ENCODE measurements at regions not wholly inside any gene's neighbourhood (a gene's known extent, or its start where the extent isn't known, plus 50 kb on each side); places are given as distances from the start of the nearest gene placed in this dataset.
"Not testable (repeated sequence)": the region's sequence is repeated elsewhere in the genome, so short reads cannot be mapped to it uniquely, and the experiment has no call there.

DNA sequence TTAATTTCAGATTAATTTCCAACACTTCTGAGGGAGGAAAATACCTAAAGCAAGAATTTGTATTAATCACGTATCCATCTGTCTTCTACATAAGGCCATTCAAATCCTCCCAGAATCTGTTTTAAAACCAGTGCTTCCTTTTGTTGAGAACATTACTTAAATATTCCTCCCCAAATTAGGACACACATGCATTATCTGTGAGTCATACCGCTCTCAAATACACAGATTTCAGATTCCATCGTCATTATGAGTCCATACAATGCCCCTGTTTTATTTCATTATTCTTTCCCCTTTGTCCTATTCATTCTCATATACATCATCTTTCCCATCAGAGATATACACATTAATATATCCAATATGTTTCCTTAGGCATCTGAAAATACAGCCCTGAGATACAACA, 57.3 kb upstream of the PRSS12 start:
- no peak for DNase-seq (ENCODE audit: extremely low read depth in 1 of 2, low read depth in 1 of 2)

DNA sequence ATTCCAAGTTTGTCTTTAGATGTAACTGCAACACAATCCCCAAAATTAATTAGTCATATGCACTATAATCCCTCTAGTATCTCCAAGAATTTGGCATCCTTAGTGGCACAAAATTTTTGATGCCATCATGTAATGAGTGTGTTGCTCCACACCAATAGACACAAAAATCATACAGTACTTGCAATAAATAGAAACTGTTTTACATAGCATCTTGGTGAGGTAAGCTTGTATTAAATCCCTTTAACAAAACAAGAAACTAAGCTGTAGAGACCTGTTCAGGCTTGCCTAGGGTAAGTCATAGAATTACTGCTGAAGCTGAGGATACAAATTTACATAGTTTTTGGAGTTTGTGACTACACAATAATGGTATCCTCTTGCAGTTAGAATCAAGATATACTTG, 64.5 kb upstream of the PRSS12 start:
- DNase-seq (ENCODE audit: extremely low read depth in 1 of 2, low read depth in 1 of 2): no peak

- DNase-seq (ENCODE audit: extremely low read depth in 1 of 2, low read depth in 1 of 2): not testable (repeated sequence)
Measured at GRCh38 chr4:118417800-118418199, 65.0 kb upstream of the PRSS12 start.

- DNase-seq (ENCODE audit: extremely low read depth in 1 of 2, low read depth in 1 of 2): not testable (repeated sequence)
Measured at GRCh38 chr4:118418396-118418795, 65.6 kb upstream of the PRSS12 start.

DNA sequence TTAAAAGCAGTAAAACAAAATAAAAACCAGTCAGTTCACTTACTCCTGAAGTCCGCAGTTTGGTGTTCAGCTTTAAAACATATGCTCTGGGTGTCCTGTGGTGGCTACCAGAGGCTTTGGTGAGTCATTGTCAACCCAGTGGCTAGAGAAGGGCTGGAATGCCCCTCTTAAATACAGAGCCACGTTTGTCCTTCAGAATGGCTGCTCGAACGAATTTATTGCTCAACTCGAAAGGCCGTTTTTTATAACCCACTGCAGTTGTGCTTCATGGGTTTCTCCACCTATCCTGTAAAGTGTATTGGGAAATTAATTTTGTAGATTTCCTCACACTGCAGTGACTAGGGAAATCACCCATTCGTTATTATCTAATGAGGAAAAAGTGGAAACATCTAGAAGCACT, 66.8 kb upstream of the PRSS12 start:
- not testable (repeated sequence) for DNase-seq (ENCODE audit: extremely low read depth in 1 of 2, low read depth in 1 of 2)

GRCh38 chr4:118424062-118424461, 71.3 kb upstream of the PRSS12 start:
- DNase-seq (ENCODE audit: extremely low read depth in 1 of 2, low read depth in 1 of 2): peak; percentile 11 to 14

DNA sequence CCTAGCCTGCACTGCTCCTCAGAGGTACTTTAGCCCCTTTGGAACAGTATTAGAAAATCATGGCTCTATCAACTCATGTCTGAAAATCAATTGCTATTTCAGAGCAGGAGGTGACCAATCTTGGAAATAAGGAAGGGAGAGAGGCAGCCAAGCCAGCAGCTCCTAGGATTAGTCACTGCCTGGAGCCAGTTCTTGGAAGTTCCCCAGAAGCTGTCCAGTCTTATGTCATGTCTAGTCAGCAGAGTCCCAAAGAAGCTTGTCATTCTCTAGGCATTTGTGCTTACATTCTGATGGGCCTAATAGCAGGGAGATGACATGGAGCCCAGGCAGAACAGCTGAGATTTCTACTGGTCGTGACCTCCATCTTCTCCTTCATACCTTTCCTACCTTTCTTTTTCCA, 76.1 kb upstream of the PRSS12 start:
- DNase-seq (ENCODE audit: extremely low read depth in 1 of 2, low read depth in 1 of 2): not testable (repeated sequence)

DNA sequence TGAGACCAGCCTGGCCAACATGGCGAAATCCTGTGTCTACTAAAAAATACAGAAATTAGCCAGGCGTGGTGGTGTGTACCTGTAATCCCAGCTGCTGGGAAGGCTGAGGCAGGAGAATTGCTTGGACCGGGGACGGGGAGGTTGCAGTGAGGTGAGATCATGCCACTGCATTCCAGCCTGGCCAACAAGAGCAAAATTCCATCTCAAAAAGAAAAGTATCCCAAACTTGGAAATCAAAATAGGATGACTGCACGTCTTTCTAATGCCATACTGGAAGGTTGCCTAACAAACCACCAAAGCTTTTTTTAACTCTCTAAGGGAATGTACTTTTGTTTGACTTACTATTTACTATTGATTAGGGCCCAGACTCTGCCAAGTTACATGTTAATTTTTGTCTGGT, 79.6 kb upstream of the PRSS12 start:
- DNase-seq (ENCODE audit: extremely low read depth in 1 of 2, low read depth in 1 of 2): not testable (repeated sequence)

DNA sequence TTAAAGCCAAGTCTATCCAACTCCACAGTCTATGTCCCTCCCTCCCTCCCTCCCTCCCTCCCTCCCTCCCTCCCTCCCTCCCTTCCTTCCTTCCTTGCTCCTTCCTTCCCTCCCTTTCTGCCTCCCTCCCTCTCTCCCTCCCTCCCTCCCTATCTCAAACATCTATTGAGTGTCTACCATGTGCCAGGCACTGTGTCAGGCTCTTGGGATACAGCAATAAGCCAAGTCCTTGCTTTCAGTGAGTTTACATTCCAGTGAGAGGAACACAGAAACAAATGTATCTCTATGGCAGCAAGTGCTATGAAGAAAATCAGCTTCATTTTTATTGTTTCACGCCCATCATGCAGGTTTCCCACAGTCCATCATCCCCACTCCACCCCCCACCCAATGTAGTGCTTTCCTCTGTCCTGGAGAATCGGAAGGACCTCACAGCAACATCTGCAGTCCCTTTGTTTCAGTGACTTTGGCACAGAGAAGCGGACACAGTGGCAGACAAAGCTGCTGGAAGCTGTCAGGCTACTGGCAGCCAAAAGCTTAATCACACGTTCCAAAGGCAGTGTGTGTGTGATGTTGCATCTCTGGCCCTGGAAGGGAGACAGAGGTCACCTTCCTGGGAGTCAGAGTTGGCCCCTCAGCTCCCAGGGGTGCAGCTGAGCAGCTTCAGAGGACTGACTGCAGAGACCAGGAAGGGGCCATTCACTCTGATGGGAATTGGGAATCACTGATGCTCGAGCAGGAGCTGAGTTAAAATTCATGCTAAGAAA, 81.0 kb upstream of the PRSS12 start:
- not testable (repeated sequence) for DNase-seq (ENCODE audit: extremely low read depth in 1 of 2, low read depth in 1 of 2)

GRCh38 chr4:118435415-118435814, 82.6 kb upstream of the PRSS12 start:
- DNase-seq (ENCODE audit: extremely low read depth in 1 of 2, low read depth in 1 of 2): not testable (repeated sequence)

- not testable (repeated sequence) for DNase-seq (ENCODE audit: extremely low read depth in 1 of 2, low read depth in 1 of 2)
Measured at GRCh38 chr4:118442115-118442837, 89.5 kb upstream of the PRSS12 start.

- DNase-seq (ENCODE audit: extremely low read depth in 1 of 2, low read depth in 1 of 2): not testable (repeated sequence)
Measured at GRCh38 chr4:118447397-118447796, 94.6 kb upstream of the PRSS12 start.

- DNase-seq (ENCODE audit: extremely low read depth in 1 of 2, low read depth in 1 of 2): not testable (repeated sequence)
Measured at GRCh38 chr4:118454857-118455256, 102.1 kb upstream of the PRSS12 start.

DNA sequence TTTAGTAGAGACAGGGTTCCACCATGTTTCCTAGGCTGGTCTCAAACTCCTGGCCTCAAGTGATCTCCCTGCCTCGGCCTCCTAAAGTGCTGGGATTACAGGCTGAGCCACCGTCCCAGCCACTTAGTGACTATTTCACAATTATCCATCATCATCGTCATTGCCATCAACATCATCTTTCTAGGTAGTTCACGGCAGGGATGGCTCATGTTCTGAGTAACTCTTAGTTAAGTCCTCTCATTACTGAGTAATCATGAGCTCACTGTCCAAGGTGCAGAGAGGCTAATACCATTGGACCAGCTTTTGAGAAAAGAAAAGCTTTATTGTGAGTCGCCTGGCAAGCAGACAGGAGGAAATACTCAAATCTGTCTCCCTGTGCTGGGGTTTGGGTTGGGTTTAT, 108.6 kb upstream of the PRSS12 start:
- DNase-seq (ENCODE audit: extremely low read depth in 1 of 2, low read depth in 1 of 2): not testable (repeated sequence)

GRCh38 chr4:118465831-118466230, 113.0 kb upstream of the PRSS12 start:
- not testable (repeated sequence) for DNase-seq (ENCODE audit: extremely low read depth in 1 of 2, low read depth in 1 of 2)

- DNase-seq (ENCODE audit: extremely low read depth in 1 of 2, low read depth in 1 of 2): not testable (repeated sequence)
Measured at GRCh38 chr4:118474001-118474626, 121.3 kb upstream of the PRSS12 start.

DNA sequence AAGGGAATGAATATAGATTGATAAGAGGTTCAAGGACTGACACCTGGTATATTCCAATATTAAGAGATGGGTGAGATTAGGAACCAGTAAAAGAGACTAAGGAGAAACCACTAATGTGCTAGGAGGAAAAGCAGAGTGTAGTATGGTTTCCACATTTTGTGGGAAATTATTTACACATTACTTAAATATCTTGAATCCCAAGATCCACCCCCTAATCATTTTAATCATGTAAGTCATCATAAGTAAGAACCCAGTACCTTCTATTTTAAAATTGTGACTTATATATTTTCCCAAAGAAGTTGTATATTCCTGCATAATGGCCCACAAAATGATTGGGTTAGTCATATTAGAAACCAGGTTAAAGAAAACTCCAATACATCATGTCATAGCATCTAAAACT, 122.0 kb upstream of the PRSS12 start:
- DNase-seq (ENCODE audit: extremely low read depth in 1 of 2, low read depth in 1 of 2): not testable (repeated sequence)

DNA sequence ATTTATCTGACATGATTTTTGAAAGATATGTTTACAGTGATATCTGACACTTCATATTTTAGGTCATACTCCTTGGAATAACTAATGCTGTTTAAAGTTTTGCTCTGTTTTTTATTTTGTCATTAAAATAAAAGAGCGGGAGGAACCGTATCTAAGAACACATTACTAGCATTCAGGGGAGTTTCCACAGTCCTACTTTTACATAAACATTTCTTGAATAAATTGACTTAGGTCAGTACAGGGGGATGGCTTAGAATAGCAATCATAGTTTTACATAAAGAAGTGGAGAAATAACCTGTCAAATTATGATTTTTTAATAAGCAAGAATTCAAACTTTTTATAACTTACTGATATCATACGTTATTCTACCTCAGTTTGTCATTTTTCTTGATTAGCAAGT, 123.1 kb upstream of the PRSS12 start:
- DNase-seq (ENCODE audit: extremely low read depth in 1 of 2, low read depth in 1 of 2): not testable (repeated sequence)

DNA sequence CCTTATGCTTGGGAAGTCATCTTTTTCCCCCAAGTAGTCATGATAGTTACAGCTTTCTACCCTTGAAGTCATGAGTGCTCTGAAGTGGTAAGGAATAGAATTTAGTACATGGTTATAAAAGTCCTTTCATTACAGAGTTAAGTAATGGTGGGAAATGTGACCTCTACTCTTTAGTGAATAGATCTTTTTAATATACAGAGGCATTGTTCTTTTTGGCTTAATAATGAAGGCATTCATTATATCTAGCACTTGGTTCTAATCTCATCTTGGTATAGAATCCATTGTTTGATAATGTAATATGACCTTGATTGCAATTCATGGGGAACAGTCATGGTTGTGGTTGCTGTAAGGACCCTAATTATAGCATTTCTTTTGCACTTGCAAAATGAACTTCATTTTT, 125.0 kb upstream of the PRSS12 start:
- not testable (repeated sequence) for DNase-seq (ENCODE audit: extremely low read depth in 1 of 2, low read depth in 1 of 2)

GRCh38 chr4:118485801-118486314, 133.1 kb upstream of the PRSS12 start:
- DNase-seq (ENCODE audit: extremely low read depth in 1 of 2, low read depth in 1 of 2): not testable (repeated sequence)

DNA sequence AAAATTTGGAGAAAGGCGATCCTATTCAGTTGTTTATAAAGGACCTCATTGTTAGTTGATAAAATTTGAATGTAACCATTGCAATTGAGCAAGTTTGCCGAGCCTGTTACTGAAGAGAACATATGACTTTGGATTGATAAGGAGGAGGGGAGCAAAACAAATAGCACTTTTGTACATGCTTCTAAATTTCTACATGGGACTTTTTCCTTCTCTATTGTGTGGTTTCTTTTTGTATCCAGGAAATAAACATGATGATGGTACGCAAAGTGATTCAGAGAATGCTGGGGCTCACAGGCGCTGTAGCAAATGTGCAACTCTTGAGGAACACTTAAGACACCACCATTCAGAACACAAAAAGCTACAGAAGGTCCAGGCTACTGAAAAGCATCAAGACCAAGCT, 140.2 kb upstream of the PRSS12 start:
- not testable (repeated sequence) for DNase-seq (ENCODE audit: extremely low read depth in 1 of 2, low read depth in 1 of 2)
